ENCODE measurements at regions not wholly inside any gene's neighbourhood (a gene's known extent, or its start where the extent isn't known, plus 50 kb on each side); places are given as distances from the start of the nearest gene placed in this dataset.

- TF ChIP-seq CTCF (IDR thresholded peaks at IDR 0.05) (no peak), EP300 (IDR thresholded peaks at IDR 0.05; ENCODE audit: low read depth) (no peak), POLR2AphosphoS5 (IDR thresholded peaks at IDR 0.05) (no peak)
These were observed 57.6 kb upstream of the BEGAIN start for GRCh38 chr14:100644784-100645183.

Measured in transverse colon (tissue), 4 donors.